ENCODE measurements at regions not wholly inside any gene's neighbourhood (a gene's known extent, or its start where the extent isn't known, plus 50 kb on each side); places are given as distances from the start of the nearest gene placed in this dataset.

DNA sequence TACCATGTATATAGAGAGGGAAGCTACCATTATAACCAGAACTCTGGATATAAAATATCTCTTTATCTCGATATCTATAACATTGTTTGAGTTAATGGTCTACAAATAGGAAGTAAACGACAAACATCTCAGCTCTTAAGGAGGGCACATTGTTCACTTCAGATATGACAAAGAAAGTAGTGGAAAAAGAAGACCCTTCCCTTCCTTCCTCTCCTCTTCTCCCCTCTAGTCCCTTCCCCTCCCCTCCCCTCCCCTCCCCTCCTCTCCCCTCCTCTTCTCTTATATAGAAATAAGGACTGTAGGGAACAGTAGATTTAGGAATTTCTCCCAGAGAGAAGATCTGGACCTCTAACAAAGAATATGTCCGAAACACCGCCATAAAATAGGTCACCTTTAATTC lies 1731.9 kb upstream of the CDH9 start:
- WGBS (ENCODE audit: low lambda C conversion rate), result 15% methylated on average over 4 of the region's 4 CpGs
- no peak for DNase-seq
- no peak for TF ChIP-seq RFX5 (IDR thresholded peaks at IDR 0.05; ENCODE audit: low read length)
- no peak for TF ChIP-seq RXRA (IDR thresholded peaks at IDR 0.05; ENCODE audit: borderline replicate concordance, low read depth)
- TF ChIP-seq GABPA (IDR thresholded peaks at IDR 0.05; ENCODE audit: low read depth), result no peak
- no peak for TF ChIP-seq CHD2 (IDR thresholded peaks at IDR 0.05; ENCODE audit: low read length, partially characterized antibody)
- TF ChIP-seq, protein P1, sequence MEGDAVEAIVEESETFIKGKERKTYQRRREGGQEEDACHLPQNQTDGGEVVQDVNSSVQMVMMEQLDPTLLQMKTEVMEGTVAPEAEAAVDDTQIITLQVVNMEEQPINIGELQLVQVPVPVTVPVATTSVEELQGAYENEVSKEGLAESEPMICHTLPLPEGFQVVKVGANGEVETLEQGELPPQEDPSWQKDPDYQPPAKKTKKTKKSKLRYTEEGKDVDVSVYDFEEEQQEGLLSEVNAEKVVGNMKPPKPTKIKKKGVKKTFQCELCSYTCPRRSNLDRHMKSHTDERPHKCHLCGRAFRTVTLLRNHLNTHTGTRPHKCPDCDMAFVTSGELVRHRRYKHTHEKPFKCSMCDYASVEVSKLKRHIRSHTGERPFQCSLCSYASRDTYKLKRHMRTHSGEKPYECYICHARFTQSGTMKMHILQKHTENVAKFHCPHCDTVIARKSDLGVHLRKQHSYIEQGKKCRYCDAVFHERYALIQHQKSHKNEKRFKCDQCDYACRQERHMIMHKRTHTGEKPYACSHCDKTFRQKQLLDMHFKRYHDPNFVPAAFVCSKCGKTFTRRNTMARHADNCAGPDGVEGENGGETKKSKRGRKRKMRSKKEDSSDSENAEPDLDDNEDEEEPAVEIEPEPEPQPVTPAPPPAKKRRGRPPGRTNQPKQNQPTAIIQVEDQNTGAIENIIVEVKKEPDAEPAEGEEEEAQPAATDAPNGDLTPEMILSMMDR (IDR thresholded peaks at IDR 0.05), result no peak
- no peak for TF ChIP-seq YY1 (IDR thresholded peaks at IDR 0.05; ENCODE audit: low read depth)
- no peak for TF ChIP-seq TEAD4 (IDR thresholded peaks at IDR 0.05; ENCODE audit: borderline replicate concordance, insufficient read depth)
- no peak for TF ChIP-seq RAD21 (IDR thresholded peaks at IDR 0.05; ENCODE audit: low read length)
- no peak for TF ChIP-seq NRF1 (IDR thresholded peaks at IDR 0.05; ENCODE audit: low read depth, low read length)
- TF ChIP-seq, protein P2, sequence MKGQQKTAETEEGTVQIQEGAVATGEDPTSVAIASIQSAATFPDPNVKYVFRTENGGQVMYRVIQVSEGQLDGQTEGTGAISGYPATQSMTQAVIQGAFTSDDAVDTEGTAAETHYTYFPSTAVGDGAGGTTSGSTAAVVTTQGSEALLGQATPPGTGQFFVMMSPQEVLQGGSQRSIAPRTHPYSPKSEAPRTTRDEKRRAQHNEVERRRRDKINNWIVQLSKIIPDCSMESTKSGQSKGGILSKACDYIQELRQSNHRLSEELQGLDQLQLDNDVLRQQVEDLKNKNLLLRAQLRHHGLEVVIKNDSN (IDR thresholded peaks at IDR 0.05; ENCODE audit: borderline replicate concordance, low read depth), result no peak
- Histone ChIP-seq H3K27me3 (ENCODE audit: insufficient read depth) (no peaks in the 10 kb centered on the region), H3K4me3 (ENCODE audit: low read depth in 2 of 2, low read length in 1 of 2) (no peak overlapping the region), H3K9ac (no peak overlapping the region), H3K4me1 (ENCODE audit: control insufficient read depth in 1 of 2, insufficient read depth in 2 of 2, low read depth in 1 of 2, low read length in 1 of 2) (no peaks in the 10 kb centered on the region), H3K79me2 (ENCODE audit: insufficient read depth) (no peaks in the 10 kb centered on the region), H3K36me3 (replicated peaks in 1 of 2; ENCODE audit: control insufficient read depth in 1 of 2, insufficient read depth in 2 of 2, low read length in 1 of 2) (no peaks in the 10 kb centered on the region), H3F3A (replicated peaks; ENCODE audit: insufficient read depth) (no peaks in the 10 kb centered on the region), H3K27ac (ENCODE audit: low read depth in 2 of 2, low read length in 1 of 2) (no peak overlapping the region), H3K9me2 (no peaks in the 10 kb centered on the region), H4K20me1 (ENCODE audit: insufficient read depth) (no peaks in the 10 kb centered on the region), H2AFZ (ENCODE audit: low read depth) (no peak overlapping the region), H3K4me2 (no peak overlapping the region), H3K9me3 (no peaks in the 10 kb centered on the region)
- POLR2A ChIA-PET, result no interaction called here
- CTCF ChIA-PET, result no interaction called here

DNA sequence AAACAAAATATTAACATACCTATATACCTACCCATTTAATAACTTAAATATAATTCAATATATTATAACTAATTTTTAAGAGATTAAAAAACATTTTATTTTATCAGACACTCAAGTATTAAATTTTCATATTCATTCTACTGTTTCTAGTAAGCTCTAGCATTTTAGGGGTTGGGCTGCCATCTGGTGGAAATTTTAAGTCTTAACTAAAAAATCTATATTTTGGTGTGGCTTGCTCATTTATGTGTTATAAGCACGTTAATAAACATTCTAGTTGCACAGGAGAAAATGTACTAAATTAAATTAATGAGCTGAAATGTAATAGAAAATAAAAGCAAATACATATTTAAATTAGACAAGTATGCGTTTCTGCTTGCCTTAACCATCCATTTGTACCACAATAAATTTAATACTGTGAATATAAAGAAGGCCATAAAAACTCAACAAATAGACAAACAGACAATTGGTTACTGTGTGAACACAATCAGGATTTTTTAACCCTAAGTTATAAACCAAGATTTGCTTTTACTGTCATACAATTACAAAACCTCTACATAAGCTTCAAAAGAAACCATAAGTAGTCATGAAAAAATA lies 1728.3 kb upstream of the CDH9 start:
- Histone ChIP-seq H3K9me2 (no peaks in the 10 kb centered on the region), H3K9ac (no peak overlapping the region), H3K9me3 (no peaks in the 10 kb centered on the region), H3K4me2 (no peak overlapping the region), H2AFZ (ENCODE audit: low read depth) (no peak overlapping the region), H4K20me1 (ENCODE audit: insufficient read depth) (no peaks in the 10 kb centered on the region), H3K27ac (ENCODE audit: low read depth in 2 of 2, low read length in 1 of 2) (no peak overlapping the region), H3K4me1 (ENCODE audit: control insufficient read depth in 1 of 2, insufficient read depth in 2 of 2, low read depth in 1 of 2, low read length in 1 of 2) (no peaks in the 10 kb centered on the region), H3K4me3 (ENCODE audit: low read depth in 2 of 2, low read length in 1 of 2) (no peak overlapping the region), H3F3A (replicated peaks; ENCODE audit: insufficient read depth) (no peaks in the 10 kb centered on the region), H3K27me3 (ENCODE audit: insufficient read depth) (no peaks in the 10 kb centered on the region), H3K79me2 (ENCODE audit: insufficient read depth) (no peaks in the 10 kb centered on the region), H3K36me3 (replicated peaks in 1 of 2; ENCODE audit: control insufficient read depth in 1 of 2, insufficient read depth in 2 of 2, low read length in 1 of 2) (no peaks in the 10 kb centered on the region)
- DNase-seq, result peak; percentile 1
- CTCF ChIA-PET, result interaction anchor here (0.9 to 1.4 kb wide), 8 partner anchors 11 to 422 kb away, joined by 3 to 6 read pairs (median 3); no protein-coding TSS in a partner anchor
- under 1% methylated on average over 2 of the region's 2 CpGs for WGBS (ENCODE audit: low lambda C conversion rate)
- TF ChIP-seq, protein P1 (IDR thresholded peaks at IDR 0.05), result peak; percentile 61
- TF ChIP-seq SMC3 (IDR thresholded peaks at IDR 0.05; ENCODE audit: low read depth, low read length) (peak; percentile 38), RAD21 (IDR thresholded peaks at IDR 0.05; ENCODE audit: low read length) (peak; percentile 70), MEF2A (IDR thresholded peaks at IDR 0.05; ENCODE audit: borderline replicate concordance, low read depth) (no peak)
- POLR2A ChIA-PET, result no interaction called here

Measured in SK-N-SH (cell line).